ENCODE measurements at regions not wholly inside any gene's neighbourhood (a gene's known extent, or its start where the extent isn't known, plus 50 kb on each side); places are given as distances from the start of the nearest gene placed in this dataset.

GRCh38 chr5:24314106-24314505, 330.7 kb downstream of the CDH10 start:
- no peak overlapping the region for H3K4me3 ChIP-seq (ENCODE audit: low read length)
- no peak for TF ChIP-seq CTCF (conservative IDR thresholded peaks at IDR 0.05)
- H3K9me3 ChIP-seq (ENCODE audit: control insufficient read depth, low read length) = no peaks in the 10 kb centered on the region
- peaks cover 2% of the 10 kb centered on the region for H3K27me3 Mint-ChIP-seq (ENCODE audit: insufficient read depth)
- H3K36me3 ChIP-seq (ENCODE audit: control insufficient read depth, insufficient read depth, low read length) = no peaks in the 10 kb centered on the region
- no peaks in the 10 kb centered on the region for H3K4me1 ChIP-seq (ENCODE audit: control insufficient read depth, insufficient read depth, low read length)
- no peaks in the 10 kb centered on the region for H3K4me1 Mint-ChIP-seq
- no peak overlapping the region for H3K4me3 Mint-ChIP-seq
- peaks cover 40% of the 10 kb centered on the region for H3K9me3 Mint-ChIP-seq
- H3K27ac ChIP-seq (ENCODE audit: low read depth, low read length) = no peak overlapping the region
- no peaks in the 10 kb centered on the region for H3K36me3 Mint-ChIP-seq (ENCODE audit: low read depth)
- no peak for DNase-seq
- H3K9ac ChIP-seq (ENCODE audit: extremely low read depth, low read length, poor library complexity, severe bottlenecking) = no peak overlapping the region
- H3K27ac Mint-ChIP-seq = no peak overlapping the region
- H3K27me3 ChIP-seq (ENCODE audit: control insufficient read depth, insufficient read depth, low read length, poor library complexity, severe bottlenecking) = no peaks in the 10 kb centered on the region
- WGBS, 2 experiments (ENCODE audit: insufficient coverage in 1 of 2, insufficient read length in 1 of 2) = 85 to 88% methylated on average over 11 to 19 of the region's 19 CpGs

- Histone ChIP-seq H3K4me3 (ENCODE audit: low read length) (no peak overlapping the region), H3K36me3 (ENCODE audit: control insufficient read depth, insufficient read depth, low read length) (no peaks in the 10 kb centered on the region), H3K9ac (ENCODE audit: extremely low read depth, low read length, poor library complexity, severe bottlenecking) (no peak overlapping the region), H3K27me3 (ENCODE audit: control insufficient read depth, insufficient read depth, low read length, poor library complexity, severe bottlenecking) (no peaks in the 10 kb centered on the region), H3K27ac (ENCODE audit: low read depth, low read length) (no peak overlapping the region), H3K9me3 (ENCODE audit: control insufficient read depth, low read length) (no peaks in the 10 kb centered on the region), H3K4me1 (ENCODE audit: control insufficient read depth, insufficient read depth, low read length) (no peaks in the 10 kb centered on the region)
- Mint-ChIP-seq H3K27ac (no peak overlapping the region), H3K36me3 (ENCODE audit: low read depth) (no peaks in the 10 kb centered on the region), H3K4me3 (no peak overlapping the region), H3K4me1 (no peaks in the 10 kb centered on the region), H3K9me3 (peaks cover 8% of the 10 kb centered on the region), H3K27me3 (ENCODE audit: insufficient read depth) (no peaks in the 10 kb centered on the region)
- no peak for DNase-seq
- no peak for TF ChIP-seq CTCF (conservative IDR thresholded peaks at IDR 0.05)
- 93 to 100% methylated on average over 1 to 3 of the region's 3 CpGs for WGBS, 2 experiments (ENCODE audit: insufficient coverage in 1 of 2, insufficient read length in 1 of 2)
Observed at GRCh38 chr5:24320643-24321042, 324.1 kb downstream of the CDH10 start.

- no peaks in the 10 kb centered on the region for H3K36me3 Mint-ChIP-seq (ENCODE audit: low read depth)
- H3K27me3 ChIP-seq (ENCODE audit: control insufficient read depth, insufficient read depth, low read length, poor library complexity, severe bottlenecking) = no peaks in the 10 kb centered on the region
- no peaks in the 10 kb centered on the region for H3K9me3 Mint-ChIP-seq
- H3K4me1 ChIP-seq (ENCODE audit: control insufficient read depth, insufficient read depth, low read length) = no peaks in the 10 kb centered on the region
- no peak for DNase-seq
- TF ChIP-seq CTCF (conservative IDR thresholded peaks at IDR 0.05) = no peak
- no peaks in the 10 kb centered on the region for H3K4me1 Mint-ChIP-seq
- no peak overlapping the region for H3K27ac Mint-ChIP-seq
- no peaks in the 10 kb centered on the region for H3K9me3 ChIP-seq (ENCODE audit: control insufficient read depth, low read length)
- WGBS, 2 experiments (ENCODE audit: insufficient coverage in 1 of 2, insufficient read length in 1 of 2) = 85 to 100% methylated on average over 1 of the region's 1 CpG
- H3K27me3 Mint-ChIP-seq (ENCODE audit: insufficient read depth) = no peaks in the 10 kb centered on the region
- H3K4me3 ChIP-seq (ENCODE audit: low read length) = no peak overlapping the region
- no peaks in the 10 kb centered on the region for H3K36me3 ChIP-seq (ENCODE audit: control insufficient read depth, insufficient read depth, low read length)
- H3K4me3 Mint-ChIP-seq = no peak overlapping the region
- H3K9ac ChIP-seq (ENCODE audit: extremely low read depth, low read length, poor library complexity, severe bottlenecking) = no peak overlapping the region
- no peak overlapping the region for H3K27ac ChIP-seq (ENCODE audit: low read depth, low read length)
Observed at GRCh38 chr5:24325306-24325832, 319.4 kb downstream of the CDH10 start.

Data from endodermal cell (in vitro differentiated cells).